Parathyroid adenoma (tissue), 2 donors: ENCODE measurements at regions not wholly inside any gene's neighbourhood (a gene's known extent, or its start where the extent isn't known, plus 50 kb on each side); places are given as distances from the start of the nearest gene placed in this dataset.

Experiments
- H2AFZ ChIP-seq: fragments of 300-600 bp; sonication (generic); one replicate; pipeline ENCODE4 v1.7.0; 2017; ENCODE audit warnings: antibody characterized with exemption, mild to moderate bottlenecking
- H3K27ac ChIP-seq: fragments of 300-600 bp; sonication (generic); one replicate; pipeline ENCODE4 v1.7.0; 2017
- H3K27me3 ChIP-seq: fragments of 300-600 bp; sonication (generic); one replicate; pipeline ENCODE4 v1.7.0; 2017; ENCODE audit warnings: low read length; ENCODE audit not compliant: control insufficient read depth, insufficient read depth
- H3K36me3 ChIP-seq: fragments of 300-600 bp; sonication (generic); one replicate; pipeline ENCODE4 v1.7.0; 2017; ENCODE audit warnings: low read length; ENCODE audit not compliant: control insufficient read depth, insufficient read depth
- H3K4me1 ChIP-seq: fragments of 300-600 bp; sonication (generic); one replicate; pipeline ENCODE4 v1.7.0; 2017; ENCODE audit warnings: control low read depth
- H3K4me2 ChIP-seq: fragments of 300-600 bp; sonication (generic); one replicate; pipeline ENCODE4 v1.7.0; 2017; ENCODE audit warnings: low read length
- H3K4me3 ChIP-seq: fragments of 300-600 bp; sonication (generic); one replicate; pipeline ENCODE4 v1.7.0; 2017; ENCODE audit warnings: low read depth, low read length
- H3K79me2 ChIP-seq: fragments of 300-600 bp; sonication (generic); one replicate; pipeline ENCODE4 v1.7.0; 2017; ENCODE audit warnings: control low read depth
- H3K9ac ChIP-seq: fragments of 300-600 bp; sonication (generic); one replicate; pipeline ENCODE4 v1.7.0; 2017; ENCODE audit warnings: mild to moderate bottlenecking
- H3K9me3 ChIP-seq: fragments of 300-600 bp; sonication (generic); one replicate; pipeline ENCODE4 v1.7.0; 2017; ENCODE audit warnings: low read length; ENCODE audit not compliant: control insufficient read depth
- CTCF ChIP-seq: fragments of 300-600 bp; sonication (generic); IDR thresholded peaks from one replicate; pipeline ENCODE4 v1.7.0; 2017; ENCODE audit warnings: antibody characterized with exemption, mild to moderate bottlenecking
- donor health status: primary hyperparathyroidism.

- Histone ChIP-seq H2AFZ (no peak overlapping the region), H3K4me3 (no peak overlapping the region), H3K27ac (no peak overlapping the region), H3K9me3 (no peaks in the 10 kb centered on the region), H3K27me3 (no peaks in the 10 kb centered on the region), H3K4me2 (no peak overlapping the region), H3K36me3 (no peaks in the 10 kb centered on the region), H3K79me2 (no peaks in the 10 kb centered on the region), H3K4me1 (no peaks in the 10 kb centered on the region), H3K9ac (no peak overlapping the region)
- TF ChIP-seq CTCF, result no peak
Measured at GRCh38 chr2:59903994-59904544, 649.4 kb downstream of the BCL11A start.

GRCh38 chr2:59900728-59901452 is 652.6 kb downstream of the BCL11A start:
- Histone ChIP-seq H3K4me3 (no peak overlapping the region), H3K4me1 (no peaks in the 10 kb centered on the region), H3K9ac (no peak overlapping the region), H3K9me3 (no peaks in the 10 kb centered on the region), H2AFZ (no peak overlapping the region), H3K79me2 (no peaks in the 10 kb centered on the region), H3K27me3 (no peaks in the 10 kb centered on the region), H3K4me2 (no peak overlapping the region), H3K36me3 (no peaks in the 10 kb centered on the region), H3K27ac (no peak overlapping the region)
- TF ChIP-seq CTCF, result no peak

DNA sequence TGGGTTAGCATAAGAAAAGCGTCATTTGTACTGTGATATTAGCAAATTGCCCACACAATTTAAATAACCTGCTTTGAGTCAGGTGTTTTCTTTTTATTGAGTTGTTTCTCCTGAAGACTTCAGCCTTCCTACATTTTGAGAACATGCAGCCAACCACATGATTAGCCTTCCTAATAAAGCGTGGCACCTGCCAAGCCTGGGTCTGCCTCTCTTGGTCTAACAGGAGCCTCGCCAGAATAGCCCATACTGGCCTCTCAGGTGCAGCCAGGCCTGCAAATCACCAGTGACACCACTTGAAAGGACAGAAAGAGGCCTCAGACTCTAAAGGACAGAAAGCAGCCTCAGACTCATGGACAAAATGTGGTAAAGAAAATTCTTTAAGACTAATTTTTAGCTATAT is 653.8 kb downstream of the BCL11A start:
- no peaks in the 10 kb centered on the region for H3K79me2 ChIP-seq
- H2AFZ ChIP-seq, result no peak overlapping the region

DNA sequence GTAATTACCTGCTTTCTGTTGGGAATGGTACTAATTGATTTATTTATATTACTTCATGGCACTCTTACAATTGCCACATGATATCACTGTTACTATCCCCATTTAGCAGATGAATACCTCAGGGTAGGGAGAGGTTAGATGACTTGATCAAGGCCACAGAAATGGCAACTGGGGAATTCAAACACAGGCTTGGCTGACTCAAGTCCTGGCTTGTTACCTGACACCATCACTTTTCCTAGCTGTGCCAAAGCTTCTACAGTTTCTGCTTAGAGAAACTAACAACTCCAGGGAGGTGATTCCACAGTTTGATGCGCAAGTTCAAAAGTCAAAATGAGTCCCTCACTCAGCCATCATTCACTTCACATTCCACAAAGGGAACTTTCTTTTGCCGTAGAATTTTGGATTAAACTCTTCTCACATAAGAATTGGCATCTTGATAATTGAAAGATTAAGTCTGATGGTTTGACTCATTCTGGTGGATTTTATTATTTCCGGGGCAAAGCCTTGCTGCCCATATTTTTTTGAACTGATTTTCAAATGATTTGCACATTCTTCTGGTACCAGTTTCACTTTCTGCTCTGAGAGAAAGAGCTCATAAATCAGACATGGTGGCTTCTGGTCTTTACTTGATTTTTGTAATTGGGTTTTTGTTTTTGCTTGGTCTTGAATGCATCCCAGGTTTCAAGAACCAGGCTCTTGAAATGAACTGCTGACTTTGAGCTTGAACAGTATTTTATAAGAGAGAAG is 656.8 kb downstream of the BCL11A start:
- Histone ChIP-seq H3K36me3 (no peaks in the 10 kb centered on the region), H3K27me3 (no peaks in the 10 kb centered on the region), H3K79me2 (no peaks in the 10 kb centered on the region), H3K4me1 (no peaks in the 10 kb centered on the region), H3K4me3 (no peak overlapping the region), H3K27ac (no peak overlapping the region), H3K9ac (no peak overlapping the region), H3K9me3 (no peaks in the 10 kb centered on the region), H3K4me2 (no peak overlapping the region), H2AFZ (no peak overlapping the region)
- TF ChIP-seq CTCF, result no peak

More for the DNA sequence above, 653.8 kb downstream of the BCL11A start:
- no peaks in the 10 kb centered on the region for H3K27me3 ChIP-seq
- no peaks in the 10 kb centered on the region for H3K4me1 ChIP-seq
- H3K36me3 ChIP-seq, result no peaks in the 10 kb centered on the region
- H3K4me2 ChIP-seq, result no peak overlapping the region
- no peak overlapping the region for H3K4me3 ChIP-seq
- H3K9me3 ChIP-seq, result no peaks in the 10 kb centered on the region
- H3K27ac ChIP-seq, result no peak overlapping the region
- no peak overlapping the region for H3K9ac ChIP-seq
- TF ChIP-seq CTCF, result no peak
